ENCODE measurements at regions not wholly inside any gene's neighbourhood (a gene's known extent, or its start where the extent isn't known, plus 50 kb on each side); places are given as distances from the start of the nearest gene placed in this dataset.

DNA sequence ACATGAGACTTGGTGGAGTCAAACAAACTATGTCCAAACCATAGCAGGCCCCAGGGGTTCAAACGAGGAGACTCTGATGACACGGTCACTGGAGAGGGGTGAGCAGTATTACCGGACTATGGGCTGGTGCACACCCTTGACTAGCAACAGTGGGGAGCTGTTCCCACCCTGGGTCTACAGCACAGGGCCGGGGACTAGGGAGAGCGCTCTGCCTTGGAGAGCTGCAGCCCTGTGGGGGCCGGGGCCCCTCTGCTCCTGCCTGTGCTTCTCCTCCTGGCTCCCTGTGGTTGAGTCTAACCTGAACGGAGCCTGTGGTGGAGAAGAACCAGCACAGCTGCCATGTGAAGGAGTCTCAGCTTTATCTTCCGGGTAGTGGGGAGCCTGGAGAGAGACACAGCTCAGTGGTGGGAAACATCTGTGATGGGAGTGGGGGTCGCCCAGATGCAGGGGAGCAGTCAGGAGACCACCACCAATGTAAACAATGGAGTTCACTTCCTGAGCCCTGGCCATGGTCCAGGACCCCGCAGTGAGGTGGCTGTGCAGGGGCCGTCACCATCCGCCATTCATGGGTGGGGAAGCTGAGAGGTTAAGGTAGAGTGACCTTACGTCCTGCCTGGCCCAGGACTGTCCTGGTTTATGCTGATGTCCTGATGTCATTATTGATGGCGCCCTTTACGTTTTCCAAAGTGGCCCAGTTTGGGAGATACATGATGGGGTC is 195.7 kb upstream of the TWIST2 start:
- Histone ChIP-seq H3K4me2 (replicated peaks; ENCODE audit: low read depth, low read length, poor library complexity, severe bottlenecking) (no peak overlapping the region), H3K4me1 (ENCODE audit: control insufficient read depth in 2 of 2, insufficient read depth in 2 of 2, low read length in 2 of 2) (no peaks in the 10 kb centered on the region), H3K4me3 (ENCODE audit: control extremely low read depth in 1 of 5, extremely low read depth in 1 of 5, insufficient read depth in 1 of 5, low read depth in 2 of 5, low read length in 4 of 5) (no peak overlapping the region), H3K9me3 (ENCODE audit: control extremely low read depth in 1 of 3, control insufficient read depth in 2 of 3, insufficient read depth in 1 of 3, low read length in 2 of 3) (peaks cover 0 to 13% (median 0%) of the 10 kb centered on the region in 3 donors), H2AFZ (ENCODE audit: insufficient read depth, low read depth, low read length, poor library complexity, severe bottlenecking) (no peak overlapping the region), H3K79me2 (ENCODE audit: control insufficient read depth, insufficient read depth, low read length) (no peaks in the 10 kb centered on the region), H3K36me3 (replicated peaks in 1 of 2; ENCODE audit: control extremely low read depth in 1 of 2, control insufficient read depth in 1 of 2, extremely low read depth in 1 of 2, insufficient read depth in 2 of 2, low read length in 1 of 2) (no peaks in the 10 kb centered on the region), H4K20me1 (ENCODE audit: control insufficient read depth, insufficient read depth, low read length, poor library complexity, severe bottlenecking) (no peaks in the 10 kb centered on the region), H3K27me3 (replicated peaks in 1 of 4; ENCODE audit: control extremely low read depth in 1 of 4, control insufficient read depth in 3 of 4, insufficient read depth in 4 of 4, low read length in 3 of 4) (no peaks in the 10 kb centered on the region), H3K9ac (ENCODE audit: low read length) (no peak overlapping the region), H3K27ac (ENCODE audit: low read length in 2 of 2) (no peak overlapping the region)
- WGBS (ENCODE audit: insufficient coverage) = 93% methylated on average over 15 of the region's 15 CpGs
- DNase-seq (no peak), ATAC-seq (ENCODE audit: low read depth) (no peak)
- peaks cover 13% of the 10 kb centered on the region for H3K27me3 Mint-ChIP-seq
- TF ChIP-seq, protein P1, sequence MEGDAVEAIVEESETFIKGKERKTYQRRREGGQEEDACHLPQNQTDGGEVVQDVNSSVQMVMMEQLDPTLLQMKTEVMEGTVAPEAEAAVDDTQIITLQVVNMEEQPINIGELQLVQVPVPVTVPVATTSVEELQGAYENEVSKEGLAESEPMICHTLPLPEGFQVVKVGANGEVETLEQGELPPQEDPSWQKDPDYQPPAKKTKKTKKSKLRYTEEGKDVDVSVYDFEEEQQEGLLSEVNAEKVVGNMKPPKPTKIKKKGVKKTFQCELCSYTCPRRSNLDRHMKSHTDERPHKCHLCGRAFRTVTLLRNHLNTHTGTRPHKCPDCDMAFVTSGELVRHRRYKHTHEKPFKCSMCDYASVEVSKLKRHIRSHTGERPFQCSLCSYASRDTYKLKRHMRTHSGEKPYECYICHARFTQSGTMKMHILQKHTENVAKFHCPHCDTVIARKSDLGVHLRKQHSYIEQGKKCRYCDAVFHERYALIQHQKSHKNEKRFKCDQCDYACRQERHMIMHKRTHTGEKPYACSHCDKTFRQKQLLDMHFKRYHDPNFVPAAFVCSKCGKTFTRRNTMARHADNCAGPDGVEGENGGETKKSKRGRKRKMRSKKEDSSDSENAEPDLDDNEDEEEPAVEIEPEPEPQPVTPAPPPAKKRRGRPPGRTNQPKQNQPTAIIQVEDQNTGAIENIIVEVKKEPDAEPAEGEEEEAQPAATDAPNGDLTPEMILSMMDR (IDR thresholded peaks at IDR 0.05) = no peak
- TF ChIP-seq EZH2 (IDR thresholded peaks at IDR 0.05; ENCODE audit: borderline replicate concordance, insufficient read depth, low read depth, low read length, poor library complexity, severe bottlenecking) = no peak
- intact Hi-C loops (cut with micrococcal nuclease) = no loop called here
- no peak overlapping the region for H3K27ac Mint-ChIP-seq
- H3K4me3 Mint-ChIP-seq = no peak overlapping the region
- ChIA-PET CTCF (no interaction called here), POLR2A (no interaction called here)
- no peaks in the 10 kb centered on the region for H3K4me1 Mint-ChIP-seq
- H3K9me3 Mint-ChIP-seq (ENCODE audit: insufficient read depth) = no peaks in the 10 kb centered on the region

DNA sequence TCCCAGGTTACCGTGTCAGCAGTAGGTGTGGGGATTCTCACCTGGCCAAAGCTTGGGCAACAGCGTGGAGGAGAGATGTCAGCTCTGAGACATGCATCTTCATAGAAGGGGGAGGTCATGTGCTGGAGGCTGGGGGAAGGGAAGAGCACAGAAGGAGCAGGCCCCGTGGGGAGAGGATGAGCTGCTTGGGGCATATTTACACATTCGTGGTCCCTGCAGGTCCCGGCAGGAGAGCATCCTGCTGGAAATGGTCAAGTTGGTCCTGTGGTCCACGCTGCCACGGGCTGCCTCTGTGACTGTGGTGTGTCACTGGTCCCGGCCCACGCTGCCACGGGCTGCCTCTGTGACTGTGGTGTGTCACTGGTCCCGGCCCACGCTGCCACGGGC is 195.1 kb upstream of the TWIST2 start:
- DNase-seq (no peak), ATAC-seq (ENCODE audit: low read depth) (no peak)
- Histone ChIP-seq H2AFZ (ENCODE audit: insufficient read depth, low read depth, low read length, poor library complexity, severe bottlenecking) (no peak overlapping the region), H4K20me1 (ENCODE audit: control insufficient read depth, insufficient read depth, low read length, poor library complexity, severe bottlenecking) (no peaks in the 10 kb centered on the region), H3K79me2 (ENCODE audit: control insufficient read depth, insufficient read depth, low read length) (no peaks in the 10 kb centered on the region), H3K9me3 (ENCODE audit: control extremely low read depth in 1 of 3, control insufficient read depth in 2 of 3, insufficient read depth in 1 of 3, low read length in 2 of 3) (peaks cover 0 to 14% (median 0%) of the 10 kb centered on the region in 3 donors), H3K27me3 (replicated peaks in 1 of 4; ENCODE audit: control extremely low read depth in 1 of 4, control insufficient read depth in 3 of 4, insufficient read depth in 4 of 4, low read length in 3 of 4) (no peaks in the 10 kb centered on the region), H3K9ac (ENCODE audit: low read length) (no peak overlapping the region), H3K36me3 (replicated peaks in 1 of 2; ENCODE audit: control extremely low read depth in 1 of 2, control insufficient read depth in 1 of 2, extremely low read depth in 1 of 2, insufficient read depth in 2 of 2, low read length in 1 of 2) (no peaks in the 10 kb centered on the region), H3K4me3 (ENCODE audit: control extremely low read depth in 1 of 5, extremely low read depth in 1 of 5, insufficient read depth in 1 of 5, low read depth in 2 of 5, low read length in 4 of 5) (no peak overlapping the region), H3K4me2 (replicated peaks; ENCODE audit: low read depth, low read length, poor library complexity, severe bottlenecking) (no peak overlapping the region), H3K27ac (ENCODE audit: low read length in 2 of 2) (no peak overlapping the region), H3K4me1 (ENCODE audit: control insufficient read depth in 2 of 2, insufficient read depth in 2 of 2, low read length in 2 of 2) (no peaks in the 10 kb centered on the region)
- POLR2A ChIA-PET = no interaction called here
- no peak overlapping the region for H3K27ac Mint-ChIP-seq
- 89% methylated on average over 5 of the region's 13 CpGs for WGBS (ENCODE audit: insufficient coverage)
- no peak overlapping the region for H3K4me3 Mint-ChIP-seq
- intact Hi-C loops (cut with micrococcal nuclease) = no loop called here
- H3K9me3 Mint-ChIP-seq (ENCODE audit: insufficient read depth) = no peaks in the 10 kb centered on the region
- H3K4me1 Mint-ChIP-seq = no peaks in the 10 kb centered on the region
- H3K27me3 Mint-ChIP-seq = peaks cover 13% of the 10 kb centered on the region
- CTCF ChIA-PET = no interaction called here
- no peak for TF ChIP-seq EZH2 (IDR thresholded peaks at IDR 0.05; ENCODE audit: borderline replicate concordance, insufficient read depth, low read depth, low read length, poor library complexity, severe bottlenecking)
- TF ChIP-seq, protein P1 (IDR thresholded peaks at IDR 0.05) = no peak

Data from B cell (primary cell).